Upper lobe of left lung (tissue), 4 donors: ENCODE measurements at regions not wholly inside any gene's neighbourhood (a gene's known extent, or its start where the extent isn't known, plus 50 kb on each side); places are given as distances from the start of the nearest gene placed in this dataset.

Experiments
- CTCF ChIP-seq, 6 experiments: fragments of 450-650 bp in 4 of 6; fragments of 200-600 bp in 2 of 6; sonication (generic) in 2 of 6; IDR thresholded peaks; one replicate each; pipeline ENCODE4 v1.5.1; 2016 to 2019; ENCODE audit warnings: antibody characterized with exemption in 6 of 6
- EP300 ChIP-seq, 4 donors: sonication (generic); formaldehyde crosslinking; IDR thresholded peaks; one replicate each; pipeline ENCODE4 v1.5.1; 2017; ENCODE audit warnings: antibody characterized with exemption in 4 of 4, control low read depth in 2 of 4
- POLR2AphosphoS5 ChIP-seq, 2 donors: sonication (generic); formaldehyde crosslinking; IDR thresholded peaks; one replicate each; pipeline ENCODE4 v1.5.1; 2017; ENCODE audit warnings: antibody characterized with exemption in 2 of 2

- no peak for TF ChIP-seq POLR2AphosphoS5 (IDR thresholded peaks at IDR 0.05)
- no peak for TF ChIP-seq CTCF (IDR thresholded peaks at IDR 0.05)
- no peak for TF ChIP-seq EP300 (IDR thresholded peaks at IDR 0.05)
Observed at GRCh38 chr1:38561110-38561509, 298.5 kb downstream of the RRAGC start.
